IMR-90 (cell line): ENCODE measurements at regions not wholly inside any gene's neighbourhood (a gene's known extent, or its start where the extent isn't known, plus 50 kb on each side); places are given as distances from the start of the nearest gene placed in this dataset.

Experiments used
- ATAC-seq: fragments of 200-7000 bp; cut with Tn5 transposase; 2 replicates; pipeline ENCODE4 v1.9.1; 2020; ENCODE audit warnings: low read depth, mild to moderate bottlenecking, moderate library complexity
- BruUV-seq: library from RNA; stranded (reverse); fragments of 400-500 nt; replicated peaks from 2 replicates; lab custom pipeline; 2021; lab: Mats Ljungman, UMichigan
- CTCF ChIA-PET: fragments of 300-600 bp; formaldehyde crosslinking; extraction: SDS; loops from one replicate; lab custom pipeline; 2021; ENCODE audit warnings: antibody characterized with exemption; lab: Yijun Ruan, JAX
- POLR2A ChIA-PET: fragments of 300-600 bp; sonication (Branson Sonifier 250); formaldehyde crosslinking; loops from one replicate; lab custom pipeline; 2022; ENCODE audit warnings: antibody characterized with exemption; ENCODE audit not compliant: unreplicated experiment; lab: Charles Lee
- DNase-seq: peaks from one replicate; pipeline ENCODE4 v3.0.0; 2013
- H2AFZ ChIP-seq: replicated peaks from 2 replicates; pipeline ENCODE3; 2013; ENCODE audit warnings: low read length, mild to moderate bottlenecking; ENCODE audit not compliant: poor library complexity
- H2AK5ac ChIP-seq: 2 replicates; pipeline ENCODE4 v1.6.1; 2013; ENCODE audit warnings: low read depth, low read length, inconsistent platforms
- H2AK9ac ChIP-seq: replicated peaks from 2 replicates; pipeline ENCODE3; 2013; ENCODE audit warnings: mild to moderate bottlenecking, low read depth, low read length, moderate library complexity; ENCODE audit not compliant: poor library complexity
- H2BK120ac ChIP-seq: 2 replicates; pipeline ENCODE4 v1.6.1; 2013; ENCODE audit warnings: low read depth, low read length, inconsistent platforms
- H2BK15ac ChIP-seq: 3 replicates; pipeline ENCODE4 v1.6.1; 2013; ENCODE audit warnings: low read depth, low read length, inconsistent platforms
- H2BK20ac ChIP-seq: 2 replicates; pipeline ENCODE4 v1.6.1; 2013; ENCODE audit warnings: low read depth, mild to moderate bottlenecking, inconsistent platforms, low read length, moderate library complexity
- H2BK5ac ChIP-seq: 2 replicates; pipeline ENCODE4 v1.6.1; 2013; ENCODE audit warnings: mild to moderate bottlenecking, low read depth, low read length, inconsistent platforms; ENCODE audit not compliant: poor library complexity, severe bottlenecking
- H3K14ac ChIP-seq: replicated peaks from 2 replicates; pipeline ENCODE4 v1.6.1; 2013; ENCODE audit warnings: low read depth, low read length, inconsistent platforms
- H3K18ac ChIP-seq: 2 replicates; pipeline ENCODE4 v1.6.1; 2013; ENCODE audit warnings: low read depth, low read length, control low read depth
- H3K23ac ChIP-seq: 2 replicates; pipeline ENCODE4 v1.6.1; 2013; ENCODE audit warnings: low read depth, low read length, inconsistent platforms
- H3K27ac ChIP-seq: 2 replicates; pipeline ENCODE4 v1.5.1; 2013; ENCODE audit warnings: mild to moderate bottlenecking, control low read depth, low read length; ENCODE audit not compliant: insufficient read depth
- H3K27me3 ChIP-seq: 2 replicates; pipeline ENCODE4 v1.6.1; 2013; ENCODE audit warnings: low read length; ENCODE audit not compliant: control insufficient read depth, insufficient read depth
- H3K36me3 ChIP-seq: 2 replicates; pipeline ENCODE4 v1.6.1; 2013; ENCODE audit warnings: low read length, mixed read lengths; ENCODE audit not compliant: control insufficient read depth, insufficient read depth
- H3K4ac ChIP-seq: 2 replicates; pipeline ENCODE4 v1.6.1; 2013; ENCODE audit warnings: low read depth, low read length, inconsistent platforms
- H3K4me1 ChIP-seq: 2 replicates; pipeline ENCODE4 v1.6.1; 2013; ENCODE audit warnings: low read length, mixed read lengths; ENCODE audit not compliant: control insufficient read depth, insufficient read depth
- H3K4me2 ChIP-seq: 2 replicates; pipeline ENCODE4 v1.6.1; 2013; ENCODE audit warnings: low read depth, mild to moderate bottlenecking, control low read depth, low read length, moderate library complexity
- H3K4me3 ChIP-seq: 2 replicates; pipeline ENCODE4 v1.5.1; 2013; ENCODE audit warnings: low read depth, mild to moderate bottlenecking, control low read depth, low read length, moderate library complexity; ENCODE audit not compliant: insufficient read depth
- H3K56ac ChIP-seq: 2 replicates; pipeline ENCODE4 v1.6.1; 2013; ENCODE audit warnings: low read length, inconsistent platforms; ENCODE audit not compliant: insufficient read depth; ENCODE audit errors: extremely low read depth
- H3K79me1 ChIP-seq, 2 experiments: 2 replicates each; pipeline ENCODE4 v1.6.1; 2013; ENCODE audit warnings: low read length in 2 of 2, inconsistent platforms in 1 of 2, low read depth in 1 of 2
- H3K9ac ChIP-seq: 2 replicates; pipeline ENCODE4 v1.6.1; 2013; ENCODE audit warnings: low read depth, low read length, control low read depth
- H3K9me1 ChIP-seq: 2 replicates; pipeline ENCODE4 v1.6.1; 2013; ENCODE audit warnings: low read length, inconsistent platforms; ENCODE audit not compliant: insufficient read depth
- H3K9me3 ChIP-seq: 2 replicates; pipeline ENCODE4 v1.6.1; 2013; ENCODE audit warnings: low read length; ENCODE audit not compliant: control insufficient read depth, insufficient read depth
- H4K20me1 ChIP-seq: 2 replicates; pipeline ENCODE4 v1.6.1; 2013; ENCODE audit warnings: low read length, inconsistent platforms; ENCODE audit not compliant: insufficient read depth
- H4K5ac ChIP-seq: 2 replicates; pipeline ENCODE4 v1.6.1; 2013; ENCODE audit warnings: mild to moderate bottlenecking, low read depth, low read length, control low read depth
- H4K8ac ChIP-seq, 2 experiments: 2 replicates each; pipeline ENCODE4 v1.6.1; 2013; ENCODE audit warnings: low read depth in 2 of 2, low read length in 2 of 2, control low read depth in 1 of 2, inconsistent platforms in 1 of 2
- H4K91ac ChIP-seq: 2 replicates; pipeline ENCODE4 v1.6.1; 2013; ENCODE audit warnings: low read depth, low read length, inconsistent platforms; ENCODE audit not compliant: insufficient read depth
- BHLHE40 ChIP-seq: fragments of 150-350 bp; IDR thresholded peaks from 2 replicates; pipeline ENCODE4 v1.6.1; 2016; ENCODE audit warnings: mild to moderate bottlenecking, low read depth, low read length
- CEBPB ChIP-seq: IDR thresholded peaks from 2 replicates; pipeline ENCODE4 v1.6.1; 2012; ENCODE audit warnings: low read depth, low read length, improper control_type of control experiment
- CHD1 ChIP-seq: IDR thresholded peaks from 2 replicates; pipeline ENCODE4 v1.6.1; 2012; ENCODE audit warnings: low read depth, low read length, improper control_type of control experiment
- FOS ChIP-seq: fragments of 150-350 bp; IDR thresholded peaks from 2 replicates; pipeline ENCODE4 v1.6.1; 2016; ENCODE audit warnings: low read depth, low read length
- MAFK ChIP-seq: IDR thresholded peaks from 2 replicates; pipeline ENCODE4 v1.6.1; 2012; ENCODE audit warnings: low read depth, low read length, improper control_type of control experiment
- MAZ ChIP-seq: IDR thresholded peaks from 2 replicates; pipeline ENCODE4 v1.6.1; 2012; ENCODE audit warnings: low read depth, mild to moderate bottlenecking, low read length, improper control_type of control experiment, moderate library complexity, borderline replicate concordance
- MXI1 ChIP-seq: IDR thresholded peaks from 2 replicates; pipeline ENCODE4 v1.6.1; 2012; ENCODE audit warnings: low read depth, mild to moderate bottlenecking, low read length, moderate library complexity, borderline replicate concordance
- NFE2L2 ChIP-seq: fragments of 150-350 bp; IDR thresholded peaks from 2 replicates; pipeline ENCODE4 v1.6.1; 2016; ENCODE audit warnings: low read depth, mild to moderate bottlenecking, low read length
- POLR2A ChIP-seq: IDR thresholded peaks from 2 replicates; pipeline ENCODE4 v1.6.1; 2012; ENCODE audit warnings: mild to moderate bottlenecking, low read depth, low read length
- RAD21 ChIP-seq: IDR thresholded peaks from 2 replicates; pipeline ENCODE4 v1.6.1; 2012; ENCODE audit warnings: low read length, improper control_type of control experiment
- RCOR1 ChIP-seq: IDR thresholded peaks from 2 replicates; pipeline ENCODE4 v1.6.1; 2012; ENCODE audit warnings: mild to moderate bottlenecking, low read length, improper control_type of control experiment; ENCODE audit not compliant: insufficient replicate concordance
- RFX5 ChIP-seq: IDR thresholded peaks from 2 replicates; pipeline ENCODE4 v1.8.0; 2012; ENCODE audit warnings: low read depth, mild to moderate bottlenecking, low read length, moderate library complexity
- SMC3 ChIP-seq: fragments of 150-350 bp; IDR thresholded peaks from 2 replicates; pipeline ENCODE4 v1.6.1; 2016; ENCODE audit warnings: low read depth, mild to moderate bottlenecking, antibody characterized with exemption, low read length, moderate library complexity
- WGBS, 2 experiments: methylation state at CpG; one replicate each; pipeline versions ENCODE4 v1.1.5 to v1.1.7; 2013; ENCODE audit warnings: missing lambda C conversion rate in 2 of 2; ENCODE audit not compliant: insufficient read length in 1 of 2; ENCODE audit errors: extremely low coverage in 2 of 2; 5-methylcytosine and 5-hydroxymethylcytosine counted together
- dilution Hi-C: fragments of 300-500 bp; cut with HindIII; formaldehyde crosslinking; loops from one replicate; pipeline ENCODE4 v1.14.3; 2018; ENCODE audit warnings: low sequenced_read_pairs; ENCODE audit not compliant: unreplicated experiment
- in situ Hi-C: fragments of 300-500 bp; cut with MboI; formaldehyde crosslinking; loops from 3 replicates; pipeline ENCODE4 v1.14.3; 2019; ENCODE audit warnings: low sequenced_read_pairs, inconsistent platforms, mixed read lengths
- intact Hi-C: fragments of 100-400 bp; cut with micrococcal nuclease; formaldehyde crosslinking; loops from 2 replicates; pipeline ENCODE4 v1.10.0; 2022
- TF ChIP-seq, protein P1 (sequence below): fragments of 150-350 bp; IDR thresholded peaks from 2 replicates; pipeline ENCODE4 v1.6.1; 2016; ENCODE audit warnings: low read depth, mild to moderate bottlenecking, low read length, moderate library complexity, borderline replicate concordance
- TF ChIP-seq, protein P2 (sequence below): fragments of 150-350 bp; IDR thresholded peaks from 2 replicates; pipeline ENCODE4 v1.6.1; 2017; ENCODE audit warnings: mild to moderate bottlenecking, antibody characterized with exemption, low read length, low read depth

DNA sequence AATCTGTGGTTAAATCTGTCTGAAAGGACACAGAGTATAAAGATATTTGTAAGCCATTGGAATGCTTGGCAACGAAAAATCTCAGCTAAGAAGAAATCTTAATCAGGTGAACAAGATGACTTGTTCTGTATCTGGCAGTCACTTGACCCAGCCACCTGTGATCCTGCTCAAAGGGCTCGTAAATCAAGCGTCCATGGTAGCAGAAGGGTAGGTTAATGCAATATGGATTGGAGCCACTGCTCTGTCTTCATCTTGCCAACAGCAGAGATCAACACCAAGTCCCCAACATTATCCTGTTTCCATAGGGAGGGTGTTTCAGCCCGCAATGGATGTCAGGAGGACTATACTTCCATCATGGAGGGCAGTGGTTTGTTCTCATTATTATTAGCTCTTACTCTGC is 378.4 kb downstream of the CDH7 start:
- DNase-seq (no peak), ATAC-seq (no peak)
- Histone ChIP-seq H3K27ac (no peak overlapping the region), H3K14ac (no peak overlapping the region), H4K91ac (no peak overlapping the region), H2AK5ac (no peak overlapping the region), H3K18ac (no peak overlapping the region), H4K8ac (no peak overlapping the region), H3K9ac (no peak overlapping the region), H2AFZ (no peak overlapping the region), H3K56ac (no peak overlapping the region), H3K79me1 (no peaks in the 10 kb centered on the region), H3K4me3 (no peak overlapping the region), H4K20me1 (no peaks in the 10 kb centered on the region), H3K4me1 (no peaks in the 10 kb centered on the region), H3K36me3 (no peaks in the 10 kb centered on the region), H2BK20ac (no peak overlapping the region), H3K4ac (no peak overlapping the region), H3K9me1 (no peaks in the 10 kb centered on the region), H4K5ac (no peak overlapping the region), H3K27me3 (no peaks in the 10 kb centered on the region), H2BK120ac (no peak overlapping the region), H2BK5ac (no peak overlapping the region), H2AK9ac (no peak overlapping the region), H2BK15ac (no peak overlapping the region), H3K23ac (no peak overlapping the region), H3K9me3 (peaks cover 3% of the 10 kb centered on the region), H3K4me2 (no peak overlapping the region)
- dilution Hi-C loops, result no loop called here
- no CpG with 5 or more reads among the region's 4 CpGs for WGBS, 2 experiments
- intact Hi-C loops, result no loop called here
- TF ChIP-seq, protein P1, sequence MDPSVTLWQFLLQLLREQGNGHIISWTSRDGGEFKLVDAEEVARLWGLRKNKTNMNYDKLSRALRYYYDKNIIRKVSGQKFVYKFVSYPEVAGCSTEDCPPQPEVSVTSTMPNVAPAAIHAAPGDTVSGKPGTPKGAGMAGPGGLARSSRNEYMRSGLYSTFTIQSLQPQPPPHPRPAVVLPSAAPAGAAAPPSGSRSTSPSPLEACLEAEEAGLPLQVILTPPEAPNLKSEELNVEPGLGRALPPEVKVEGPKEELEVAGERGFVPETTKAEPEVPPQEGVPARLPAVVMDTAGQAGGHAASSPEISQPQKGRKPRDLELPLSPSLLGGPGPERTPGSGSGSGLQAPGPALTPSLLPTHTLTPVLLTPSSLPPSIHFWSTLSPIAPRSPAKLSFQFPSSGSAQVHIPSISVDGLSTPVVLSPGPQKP, result no peak
- TF ChIP-seq NFE2L2 (no peak), FOS (no peak), CHD1 (no peak), RFX5 (no peak), MAFK (no peak), MXI1 (no peak), MAZ (no peak), RAD21 (no peak), RCOR1 (no peak), BHLHE40 (no peak), CEBPB (no peak), SMC3 (no peak), POLR2A (no peak)
- TF ChIP-seq, protein P2, sequence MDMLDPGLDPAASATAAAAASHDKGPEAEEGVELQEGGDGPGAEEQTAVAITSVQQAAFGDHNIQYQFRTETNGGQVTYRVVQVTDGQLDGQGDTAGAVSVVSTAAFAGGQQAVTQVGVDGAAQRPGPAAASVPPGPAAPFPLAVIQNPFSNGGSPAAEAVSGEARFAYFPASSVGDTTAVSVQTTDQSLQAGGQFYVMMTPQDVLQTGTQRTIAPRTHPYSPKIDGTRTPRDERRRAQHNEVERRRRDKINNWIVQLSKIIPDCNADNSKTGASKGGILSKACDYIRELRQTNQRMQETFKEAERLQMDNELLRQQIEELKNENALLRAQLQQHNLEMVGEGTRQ, result no peak
- BruUV-seq, result no TSS peak
- CTCF ChIA-PET, result no interaction called here
- in situ Hi-C loops, result no loop called here
- POLR2A ChIA-PET, result no interaction called here
